ENCODE measurements at regions not wholly inside any gene's neighbourhood (a gene's known extent, or its start where the extent isn't known, plus 50 kb on each side); places are given as distances from the start of the nearest gene placed in this dataset.

GRCh38 chr5:74424162-74424868, 216.2 kb downstream of the ENC1 start:
- DNase-seq (ENCODE audit: low read depth): no peak

- no peak for DNase-seq (ENCODE audit: low read depth)
These were observed 217.1 kb downstream of the ENC1 start for GRCh38 chr5:74423383-74423782.

GRCh38 chr5:74422671-74423070, 217.9 kb downstream of the ENC1 start:
- DNase-seq (ENCODE audit: low read depth): no peak

GRCh38 chr5:74422030-74422429, 218.5 kb downstream of the ENC1 start:
- DNase-seq (ENCODE audit: low read depth): no peak

GRCh38 chr5:74421377-74421776, 219.2 kb downstream of the ENC1 start:
- DNase-seq (ENCODE audit: low read depth): no peak

GRCh38 chr5:74420947-74421346, 219.6 kb downstream of the ENC1 start:
- no peak for DNase-seq (ENCODE audit: low read depth)

GRCh38 chr5:74420220-74420619, 220.3 kb downstream of the ENC1 start:
- no peak for DNase-seq (ENCODE audit: low read depth)

- no peak for DNase-seq (ENCODE audit: low read depth)
These were observed 221.1 kb downstream of the ENC1 start for GRCh38 chr5:74419468-74419867.

- DNase-seq (ENCODE audit: low read depth): no peak
These were observed 221.8 kb downstream of the ENC1 start for GRCh38 chr5:74418709-74419108.

GRCh38 chr5:74418261-74418660, 222.3 kb downstream of the ENC1 start:
- DNase-seq (ENCODE audit: low read depth): no peak

GRCh38 chr5:74415695-74416102, 224.8 kb downstream of the ENC1 start:
- DNase-seq (ENCODE audit: low read depth): no peak

- DNase-seq (ENCODE audit: low read depth): no peak
These were observed 226.3 kb downstream of the ENC1 start for GRCh38 chr5:74414228-74414627.

- DNase-seq (ENCODE audit: low read depth): no peak
These were observed 227.0 kb downstream of the ENC1 start for GRCh38 chr5:74413403-74414048.

GRCh38 chr5:74412066-74412465, 228.5 kb downstream of the ENC1 start:
- no peak for DNase-seq (ENCODE audit: low read depth)

- no peak for DNase-seq (ENCODE audit: low read depth)
These were observed 230.8 kb downstream of the ENC1 start for GRCh38 chr5:74409712-74410111.

GRCh38 chr5:74409166-74409706, 231.3 kb downstream of the ENC1 start:
- no peak for DNase-seq (ENCODE audit: low read depth)

GRCh38 chr5:74408150-74409043, 232.1 kb downstream of the ENC1 start:
- no peak for DNase-seq (ENCODE audit: low read depth)

- no peak for DNase-seq (ENCODE audit: low read depth)
These were observed 232.8 kb downstream of the ENC1 start for GRCh38 chr5:74407701-74408100.

- DNase-seq (ENCODE audit: low read depth): no peak
These were observed 233.7 kb downstream of the ENC1 start for GRCh38 chr5:74406844-74407243.

- DNase-seq (ENCODE audit: low read depth): no peak
These were observed 234.9 kb downstream of the ENC1 start for GRCh38 chr5:74405593-74405992.

- no peak for DNase-seq (ENCODE audit: low read depth)
These were observed 235.7 kb downstream of the ENC1 start for GRCh38 chr5:74404574-74405508.
